MM.1S (cell line): ENCODE measurements at regions not wholly inside any gene's neighbourhood (a gene's known extent, or its start where the extent isn't known, plus 50 kb on each side); places are given as distances from the start of the nearest gene placed in this dataset.

Experiments used
- DNase-seq: peaks from one replicate; pipeline ENCODE4 v3.0.0-alpha.2; 2015
- H2AFZ ChIP-seq: fragments of 300-600 bp; sonication (generic); 2 replicates; pipeline ENCODE4 v1.6.0; 2016; ENCODE audit warnings: antibody characterized with exemption, low read length
- H3F3A ChIP-seq: fragments of 300-600 bp; sonication (generic); 2 replicates; pipeline ENCODE4 v1.6.1; 2016; ENCODE audit warnings: mild to moderate bottlenecking, antibody characterized with exemption, low read length, moderate library complexity, mixed read lengths; ENCODE audit not compliant: insufficient read depth
- H3K27ac ChIP-seq: fragments of 300-600 bp; sonication (generic); 2 replicates; pipeline ENCODE4 v1.5.1; 2016; ENCODE audit warnings: mild to moderate bottlenecking, low read length
- H3K27me3 ChIP-seq: fragments of 300-600 bp; sonication (generic); replicated peaks from 2 replicates; pipeline ENCODE4 v1.6.0; 2016; ENCODE audit warnings: low read length; ENCODE audit not compliant: insufficient read depth
- H3K36me3 ChIP-seq: fragments of 300-600 bp; sonication (generic); replicated peaks from 2 replicates; pipeline ENCODE4 v1.6.1; 2016; ENCODE audit warnings: mild to moderate bottlenecking, low read length, mixed read lengths; ENCODE audit not compliant: insufficient read depth
- H3K4me1 ChIP-seq: fragments of 300-600 bp; sonication (generic); 2 replicates; pipeline ENCODE4 v1.6.1; 2016; ENCODE audit warnings: low read length, mixed read lengths
- H3K4me2 ChIP-seq: fragments of 300-600 bp; sonication (generic); 2 replicates; pipeline ENCODE4 v1.6.0; 2016; ENCODE audit warnings: low read depth, low read length
- H3K4me3 ChIP-seq: fragments of 300-600 bp; sonication (generic); 2 replicates; pipeline ENCODE4 v1.5.1; 2016; ENCODE audit warnings: low read length, mixed read lengths
- H3K79me2 ChIP-seq: fragments of 300-600 bp; sonication (generic); 2 replicates; pipeline ENCODE4 v1.6.1; 2016; ENCODE audit warnings: mixed run types, low read length, mixed read lengths
- H3K9ac ChIP-seq: fragments of 300-600 bp; sonication (generic); 2 replicates; pipeline ENCODE4 v1.6.1; 2016; ENCODE audit warnings: low read length, mixed read lengths
- H3K9me2 ChIP-seq: fragments of 300-600 bp; sonication (generic); replicated peaks from 2 replicates; pipeline ENCODE4 v1.6.1; 2016; ENCODE audit warnings: mild to moderate bottlenecking, low read length, mixed read lengths; ENCODE audit not compliant: insufficient read depth
- H3K9me3 ChIP-seq: fragments of 300-600 bp; sonication (generic); replicated peaks from 2 replicates; pipeline ENCODE4 v1.6.1; 2016; ENCODE audit warnings: mild to moderate bottlenecking, low read length, mixed read lengths; ENCODE audit not compliant: insufficient read depth
- H4K20me1 ChIP-seq: fragments of 300-600 bp; sonication (generic); 2 replicates; pipeline ENCODE4 v1.6.1; 2016; ENCODE audit warnings: mild to moderate bottlenecking, low read length, moderate library complexity, mixed read lengths; ENCODE audit not compliant: insufficient read depth
- EZH2 ChIP-seq: fragments of 300-600 bp; sonication (generic); optimal IDR thresholded peaks from 2 replicates; pipeline ENCODE3; 2017; ENCODE audit warnings: low read depth, mild to moderate bottlenecking, antibody characterized with exemption, low read length, mixed read lengths
- EZH2phosphoT487 ChIP-seq: fragments of 300-600 bp; sonication (generic); IDR thresholded peaks from 2 replicates; pipeline ENCODE4 v1.6.1; 2018; ENCODE audit warnings: antibody characterized with exemption, low read length
- TF ChIP-seq, protein P1 (sequence below): fragments of 300-600 bp; sonication (generic); IDR thresholded peaks from 2 replicates; pipeline ENCODE4 v1.5.1; 2016; ENCODE audit warnings: antibody characterized with exemption, low read length, mixed read lengths

DNA sequence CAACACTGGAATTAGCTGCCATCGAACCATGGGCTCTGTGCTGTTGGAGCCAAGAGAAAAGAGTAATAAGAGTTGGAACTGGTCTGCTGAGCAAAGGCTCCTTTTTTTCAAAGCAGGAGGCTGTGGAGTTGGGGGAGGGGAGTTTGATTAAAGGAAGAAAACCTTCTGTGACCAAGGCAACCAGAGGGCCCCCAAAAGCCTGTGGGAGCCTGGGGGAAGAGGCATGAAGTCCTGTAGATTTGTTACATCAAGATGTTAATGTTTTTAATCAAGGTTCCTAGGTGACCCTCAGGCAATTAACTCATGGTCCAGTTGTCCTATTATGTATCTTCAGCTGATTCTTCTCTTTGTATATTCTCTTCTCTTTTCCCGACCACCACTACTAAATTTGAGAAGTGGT, 403.9 kb downstream of the NDFIP2 start:
- Histone ChIP-seq H2AFZ (no peak overlapping the region), H3K4me2 (no peak overlapping the region), H3K27ac (no peak overlapping the region)

DNA sequence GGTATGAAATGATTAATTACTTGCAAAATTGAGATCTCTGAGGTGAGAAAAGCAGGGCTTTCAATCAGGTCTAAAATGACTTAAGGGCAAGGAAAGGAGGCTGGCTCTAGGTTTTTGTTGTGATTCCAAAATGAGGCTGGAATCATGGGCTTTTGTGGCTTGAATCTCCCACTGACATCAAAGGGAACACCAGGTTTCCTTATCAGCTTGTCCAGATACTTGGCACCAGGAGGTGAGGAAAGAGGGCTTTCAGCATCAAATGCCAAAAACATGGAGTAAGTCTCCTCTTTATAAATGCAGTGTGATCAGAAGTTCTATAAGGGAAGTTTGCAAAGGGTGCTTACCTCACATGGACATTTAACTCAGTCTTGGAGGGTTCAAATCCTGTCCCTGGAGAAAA, 402.3 kb downstream of the NDFIP2 start:
- TF ChIP-seq, protein P1, sequence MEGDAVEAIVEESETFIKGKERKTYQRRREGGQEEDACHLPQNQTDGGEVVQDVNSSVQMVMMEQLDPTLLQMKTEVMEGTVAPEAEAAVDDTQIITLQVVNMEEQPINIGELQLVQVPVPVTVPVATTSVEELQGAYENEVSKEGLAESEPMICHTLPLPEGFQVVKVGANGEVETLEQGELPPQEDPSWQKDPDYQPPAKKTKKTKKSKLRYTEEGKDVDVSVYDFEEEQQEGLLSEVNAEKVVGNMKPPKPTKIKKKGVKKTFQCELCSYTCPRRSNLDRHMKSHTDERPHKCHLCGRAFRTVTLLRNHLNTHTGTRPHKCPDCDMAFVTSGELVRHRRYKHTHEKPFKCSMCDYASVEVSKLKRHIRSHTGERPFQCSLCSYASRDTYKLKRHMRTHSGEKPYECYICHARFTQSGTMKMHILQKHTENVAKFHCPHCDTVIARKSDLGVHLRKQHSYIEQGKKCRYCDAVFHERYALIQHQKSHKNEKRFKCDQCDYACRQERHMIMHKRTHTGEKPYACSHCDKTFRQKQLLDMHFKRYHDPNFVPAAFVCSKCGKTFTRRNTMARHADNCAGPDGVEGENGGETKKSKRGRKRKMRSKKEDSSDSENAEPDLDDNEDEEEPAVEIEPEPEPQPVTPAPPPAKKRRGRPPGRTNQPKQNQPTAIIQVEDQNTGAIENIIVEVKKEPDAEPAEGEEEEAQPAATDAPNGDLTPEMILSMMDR, result no peak
- TF ChIP-seq EZH2phosphoT487 (no peak), EZH2 (no peak)
- H3K9ac ChIP-seq, result no peak overlapping the region

More for the DNA sequence above, 403.9 kb downstream of the NDFIP2 start:
- Histone ChIP-seq H3K9me2 (no peaks in the 10 kb centered on the region), H3K9ac (no peak overlapping the region), H3F3A (no peaks in the 10 kb centered on the region), H3K79me2 (no peaks in the 10 kb centered on the region), H4K20me1 (no peaks in the 10 kb centered on the region), H3K27me3 (no peaks in the 10 kb centered on the region), H3K9me3 (no peaks in the 10 kb centered on the region), H3K4me1 (no peaks in the 10 kb centered on the region), H3K4me3 (no peak overlapping the region), H3K36me3 (no peaks in the 10 kb centered on the region)
- no peak for DNase-seq
- no peak for TF ChIP-seq EZH2
- TF ChIP-seq, protein P1, result no peak
- TF ChIP-seq EZH2phosphoT487, result no peak

DNA sequence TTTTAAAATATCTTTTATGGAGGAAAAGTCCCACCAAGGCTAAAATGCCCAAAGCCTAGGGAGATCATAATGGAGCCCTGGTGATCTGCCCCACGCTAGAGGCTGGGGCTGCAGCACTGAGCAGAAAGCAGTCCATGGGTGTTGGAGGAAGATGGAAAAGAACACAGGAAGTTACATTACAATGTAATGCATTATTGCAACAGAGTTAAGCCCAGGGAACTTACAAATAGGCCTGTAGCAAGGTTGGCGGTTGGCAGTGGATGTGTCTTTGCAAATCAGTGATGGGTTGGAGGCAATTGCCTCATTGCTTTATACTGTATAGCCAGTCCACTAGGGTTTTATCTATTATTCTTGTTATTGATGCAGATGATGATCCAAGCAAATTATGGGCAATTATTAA, 399.9 kb downstream of the NDFIP2 start:
- Histone ChIP-seq H3K9me2 (no peaks in the 10 kb centered on the region), H3K9me3 (no peaks in the 10 kb centered on the region), H3K4me3 (no peak overlapping the region), H3K36me3 (no peaks in the 10 kb centered on the region), H3K27ac (no peak overlapping the region), H2AFZ (no peak overlapping the region), H3K79me2 (no peaks in the 10 kb centered on the region), H3F3A (no peaks in the 10 kb centered on the region), H3K27me3 (no peaks in the 10 kb centered on the region), H3K9ac (no peak overlapping the region), H3K4me1 (no peaks in the 10 kb centered on the region), H4K20me1 (no peaks in the 10 kb centered on the region), H3K4me2 (no peak overlapping the region)
- no peak for DNase-seq
- TF ChIP-seq, protein P1, result no peak
- TF ChIP-seq EZH2phosphoT487 (no peak), EZH2 (no peak)

More for the DNA sequence above, 402.3 kb downstream of the NDFIP2 start:
- Histone ChIP-seq H3K4me1 (no peaks in the 10 kb centered on the region), H3K79me2 (no peaks in the 10 kb centered on the region), H4K20me1 (no peaks in the 10 kb centered on the region), H3F3A (no peaks in the 10 kb centered on the region), H3K9me2 (no peaks in the 10 kb centered on the region), H3K9me3 (no peaks in the 10 kb centered on the region), H3K27ac (no peak overlapping the region), H3K27me3 (no peaks in the 10 kb centered on the region), H3K36me3 (no peaks in the 10 kb centered on the region), H3K4me3 (no peak overlapping the region), H3K4me2 (no peak overlapping the region), H2AFZ (no peak overlapping the region)
- DNase-seq, result no peak
